WTC11 (cell line): ENCODE measurements at regions not wholly inside any gene's neighbourhood (a gene's known extent, or its start where the extent isn't known, plus 50 kb on each side); places are given as distances from the start of the nearest gene placed in this dataset.
"Not testable (repeated sequence)": the region's sequence is repeated elsewhere in the genome, so short reads cannot be mapped to it uniquely, and the experiment has no call there.

Experiments
- JUN ChIP-seq: sonication (generic); formaldehyde crosslinking; IDR thresholded peaks from 2 replicates; pipeline ENCODE4 v1.8.0; 2023; ENCODE audit warnings: mild to moderate bottlenecking, missing genetic modification reagents
- NR3C1 ChIP-seq: sonication (generic); formaldehyde crosslinking; conservative IDR thresholded peaks from 2 replicates; pipeline ENCODE4 v1.8.1; 2023; ENCODE audit warnings: low read depth, mild to moderate bottlenecking, missing genetic modification reagents
- SP1 ChIP-seq: sonication (generic); formaldehyde crosslinking; conservative IDR thresholded peaks from 2 replicates; pipeline ENCODE4 v1.8.1; 2022; ENCODE audit warnings: missing genetic modification reagents
- ZNF219 ChIP-seq: sonication (generic); formaldehyde crosslinking; IDR thresholded peaks from 2 replicates; pipeline ENCODE4 v1.8.0; 2023; ENCODE audit warnings: missing genetic modification reagents, mild to moderate bottlenecking, borderline replicate concordance
- TF ChIP-seq, protein P1 (sequence below): sonication (generic); formaldehyde crosslinking; IDR thresholded peaks from 2 replicates; pipeline ENCODE4 v1.8.0; 2022; ENCODE audit warnings: mild to moderate bottlenecking, missing genetic modification reagents
- TF ChIP-seq, protein P2 (sequence below): sonication (generic); formaldehyde crosslinking; IDR thresholded peaks from 2 replicates; pipeline ENCODE4 v1.8.1; 2023; ENCODE audit warnings: mild to moderate bottlenecking, missing genetic modification reagents
- TF ChIP-seq, protein P3 (sequence below): fragments of 200-600 bp; IDR thresholded peaks from 2 replicates; pipeline ENCODE4 v1.8.0; 2022; ENCODE audit warnings: antibody characterized with exemption
- TF ChIP-seq, protein P4 (sequence below): sonication (generic); formaldehyde crosslinking; IDR thresholded peaks from 2 replicates; pipeline ENCODE4 v1.8.1; 2023; ENCODE audit warnings: mild to moderate bottlenecking, moderate library complexity, missing genetic modification reagents
- TF ChIP-seq, protein P5 (sequence below): sonication (generic); formaldehyde crosslinking; IDR thresholded peaks from 2 replicates; pipeline ENCODE4 v1.8.1; 2022; ENCODE audit warnings: low read depth, missing genetic modification reagents, borderline replicate concordance
- TF ChIP-seq, protein P6 (sequence below): sonication (generic); formaldehyde crosslinking; IDR thresholded peaks from 2 replicates; pipeline ENCODE4 v1.8.0; 2023; ENCODE audit warnings: mild to moderate bottlenecking, missing genetic modification reagents

DNA sequence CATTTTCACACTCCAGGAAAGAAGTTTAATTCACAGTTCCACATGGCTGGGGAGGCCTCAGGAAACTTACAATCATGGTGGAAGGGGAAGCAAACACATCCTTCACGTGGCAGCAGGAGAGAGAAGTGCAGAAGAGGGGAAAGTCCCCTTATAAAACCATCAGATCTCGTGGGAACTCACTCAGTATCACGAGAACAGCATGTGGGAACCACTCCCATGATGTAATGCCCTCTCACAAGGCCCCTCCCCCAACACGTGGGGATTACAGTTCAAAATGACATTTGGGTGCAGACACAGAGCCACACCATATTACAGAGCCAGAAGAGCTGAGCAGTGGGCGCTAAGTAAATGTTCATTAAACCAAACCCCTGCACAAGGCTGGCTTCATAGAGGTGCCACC, 126.0 kb downstream of the POTEM start:
- TF ChIP-seq, protein P1, sequence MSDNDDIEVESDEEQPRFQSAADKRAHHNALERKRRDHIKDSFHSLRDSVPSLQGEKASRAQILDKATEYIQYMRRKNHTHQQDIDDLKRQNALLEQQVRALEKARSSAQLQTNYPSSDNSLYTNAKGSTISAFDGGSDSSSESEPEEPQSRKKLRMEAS (CRISPR knock-in tag) = not testable (repeated sequence)
- TF ChIP-seq, protein P2, sequence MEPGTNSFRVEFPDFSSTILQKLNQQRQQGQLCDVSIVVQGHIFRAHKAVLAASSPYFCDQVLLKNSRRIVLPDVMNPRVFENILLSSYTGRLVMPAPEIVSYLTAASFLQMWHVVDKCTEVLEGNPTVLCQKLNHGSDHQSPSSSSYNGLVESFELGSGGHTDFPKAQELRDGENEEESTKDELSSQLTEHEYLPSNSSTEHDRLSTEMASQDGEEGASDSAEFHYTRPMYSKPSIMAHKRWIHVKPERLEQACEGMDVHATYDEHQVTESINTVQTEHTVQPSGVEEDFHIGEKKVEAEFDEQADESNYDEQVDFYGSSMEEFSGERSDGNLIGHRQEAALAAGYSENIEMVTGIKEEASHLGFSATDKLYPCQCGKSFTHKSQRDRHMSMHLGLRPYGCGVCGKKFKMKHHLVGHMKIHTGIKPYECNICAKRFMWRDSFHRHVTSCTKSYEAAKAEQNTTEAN (CRISPR knock-in tag) = not testable (repeated sequence)
- not testable (repeated sequence) for TF ChIP-seq JUN; ZNF219 (CRISPR knock-in tag); NR3C1; SP1 (CRISPR knock-in tag)
- TF ChIP-seq, protein P3, sequence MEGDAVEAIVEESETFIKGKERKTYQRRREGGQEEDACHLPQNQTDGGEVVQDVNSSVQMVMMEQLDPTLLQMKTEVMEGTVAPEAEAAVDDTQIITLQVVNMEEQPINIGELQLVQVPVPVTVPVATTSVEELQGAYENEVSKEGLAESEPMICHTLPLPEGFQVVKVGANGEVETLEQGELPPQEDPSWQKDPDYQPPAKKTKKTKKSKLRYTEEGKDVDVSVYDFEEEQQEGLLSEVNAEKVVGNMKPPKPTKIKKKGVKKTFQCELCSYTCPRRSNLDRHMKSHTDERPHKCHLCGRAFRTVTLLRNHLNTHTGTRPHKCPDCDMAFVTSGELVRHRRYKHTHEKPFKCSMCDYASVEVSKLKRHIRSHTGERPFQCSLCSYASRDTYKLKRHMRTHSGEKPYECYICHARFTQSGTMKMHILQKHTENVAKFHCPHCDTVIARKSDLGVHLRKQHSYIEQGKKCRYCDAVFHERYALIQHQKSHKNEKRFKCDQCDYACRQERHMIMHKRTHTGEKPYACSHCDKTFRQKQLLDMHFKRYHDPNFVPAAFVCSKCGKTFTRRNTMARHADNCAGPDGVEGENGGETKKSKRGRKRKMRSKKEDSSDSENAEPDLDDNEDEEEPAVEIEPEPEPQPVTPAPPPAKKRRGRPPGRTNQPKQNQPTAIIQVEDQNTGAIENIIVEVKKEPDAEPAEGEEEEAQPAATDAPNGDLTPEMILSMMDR = not testable (repeated sequence)
- TF ChIP-seq, protein P4, sequence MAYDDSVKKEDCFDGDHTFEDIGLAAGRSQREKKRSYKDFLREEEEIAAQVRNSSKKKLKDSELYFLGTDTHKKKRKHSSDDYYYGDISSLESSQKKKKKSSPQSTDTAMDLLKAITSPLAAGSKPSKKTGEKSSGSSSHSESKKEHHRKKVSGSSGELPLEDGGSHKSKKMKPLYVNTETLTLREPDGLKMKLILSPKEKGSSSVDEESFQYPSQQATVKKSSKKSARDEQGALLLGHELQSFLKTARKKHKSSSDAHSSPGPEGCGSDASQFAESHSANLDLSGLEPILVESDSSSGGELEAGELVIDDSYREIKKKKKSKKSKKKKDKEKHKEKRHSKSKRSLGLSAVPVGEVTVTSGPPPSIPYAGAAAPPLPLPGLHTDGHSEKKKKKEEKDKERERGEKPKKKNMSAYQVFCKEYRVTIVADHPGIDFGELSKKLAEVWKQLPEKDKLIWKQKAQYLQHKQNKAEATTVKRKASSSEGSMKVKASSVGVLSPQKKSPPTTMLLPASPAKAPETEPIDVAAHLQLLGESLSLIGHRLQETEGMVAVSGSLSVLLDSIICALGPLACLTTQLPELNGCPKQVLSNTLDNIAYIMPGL = not testable (repeated sequence)
- TF ChIP-seq, protein P5, sequence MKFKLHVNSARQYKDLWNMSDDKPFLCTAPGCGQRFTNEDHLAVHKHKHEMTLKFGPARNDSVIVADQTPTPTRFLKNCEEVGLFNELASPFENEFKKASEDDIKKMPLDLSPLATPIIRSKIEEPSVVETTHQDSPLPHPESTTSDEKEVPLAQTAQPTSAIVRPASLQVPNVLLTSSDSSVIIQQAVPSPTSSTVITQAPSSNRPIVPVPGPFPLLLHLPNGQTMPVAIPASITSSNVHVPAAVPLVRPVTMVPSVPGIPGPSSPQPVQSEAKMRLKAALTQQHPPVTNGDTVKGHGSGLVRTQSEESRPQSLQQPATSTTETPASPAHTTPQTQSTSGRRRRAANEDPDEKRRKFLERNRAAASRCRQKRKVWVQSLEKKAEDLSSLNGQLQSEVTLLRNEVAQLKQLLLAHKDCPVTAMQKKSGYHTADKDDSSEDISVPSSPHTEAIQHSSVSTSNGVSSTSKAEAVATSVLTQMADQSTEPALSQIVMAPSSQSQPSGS (CRISPR knock-in tag) = not testable (repeated sequence)
- TF ChIP-seq, protein P6, sequence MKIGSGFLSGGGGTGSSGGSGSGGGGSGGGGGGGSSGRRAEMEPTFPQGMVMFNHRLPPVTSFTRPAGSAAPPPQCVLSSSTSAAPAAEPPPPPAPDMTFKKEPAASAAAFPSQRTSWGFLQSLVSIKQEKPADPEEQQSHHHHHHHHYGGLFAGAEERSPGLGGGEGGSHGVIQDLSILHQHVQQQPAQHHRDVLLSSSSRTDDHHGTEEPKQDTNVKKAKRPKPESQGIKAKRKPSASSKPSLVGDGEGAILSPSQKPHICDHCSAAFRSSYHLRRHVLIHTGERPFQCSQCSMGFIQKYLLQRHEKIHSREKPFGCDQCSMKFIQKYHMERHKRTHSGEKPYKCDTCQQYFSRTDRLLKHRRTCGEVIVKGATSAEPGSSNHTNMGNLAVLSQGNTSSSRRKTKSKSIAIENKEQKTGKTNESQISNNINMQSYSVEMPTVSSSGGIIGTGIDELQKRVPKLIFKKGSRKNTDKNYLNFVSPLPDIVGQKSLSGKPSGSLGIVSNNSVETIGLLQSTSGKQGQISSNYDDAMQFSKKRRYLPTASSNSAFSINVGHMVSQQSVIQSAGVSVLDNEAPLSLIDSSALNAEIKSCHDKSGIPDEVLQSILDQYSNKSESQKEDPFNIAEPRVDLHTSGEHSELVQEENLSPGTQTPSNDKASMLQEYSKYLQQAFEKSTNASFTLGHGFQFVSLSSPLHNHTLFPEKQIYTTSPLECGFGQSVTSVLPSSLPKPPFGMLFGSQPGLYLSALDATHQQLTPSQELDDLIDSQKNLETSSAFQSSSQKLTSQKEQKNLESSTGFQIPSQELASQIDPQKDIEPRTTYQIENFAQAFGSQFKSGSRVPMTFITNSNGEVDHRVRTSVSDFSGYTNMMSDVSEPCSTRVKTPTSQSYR (CRISPR knock-in tag) = not testable (repeated sequence)
